Spleen (tissue), 11 donors: ENCODE measurements at regions not wholly inside any gene's neighbourhood (a gene's known extent, or its start where the extent isn't known, plus 50 kb on each side); places are given as distances from the start of the nearest gene placed in this dataset.

Experiments
- DNase-seq: peaks from one replicate; pipeline ENCODE4 v3.0.0-alpha.2; 2020
- H3K27ac ChIP-seq, 8 donors: fragments of 200-600 bp; sonication (generic) in 7 of 8; 1 replicate in 4 of 8; 2 replicates in 4 of 8; pipeline versions ENCODE4 v1.5.0 to v1.8.0; 2016 to 2021; ENCODE audit warnings: inconsistent platforms in 4 of 8, mild to moderate bottlenecking in 4 of 8, moderate library complexity in 1 of 8
- H3K27me3 ChIP-seq, 7 donors: fragments of 200-600 bp; sonication (generic) in 6 of 7; replicated peaks in 1 of 7; 1 replicate in 4 of 7; 2 replicates in 3 of 7; pipeline versions ENCODE4 v1.5.0 to v1.8.0; 2016 to 2021; ENCODE audit warnings: inconsistent platforms in 3 of 7, mild to moderate bottlenecking in 1 of 7
- H3K36me3 ChIP-seq, 6 donors: fragments of 200-600 bp; sonication (generic) in 5 of 6; 1 replicate in 4 of 6; 2 replicates in 2 of 6; pipeline versions ENCODE4 v1.5.0 to v1.8.0; 2016 to 2021; ENCODE audit warnings: inconsistent platforms in 2 of 6
- H3K4me1 ChIP-seq, 6 donors: fragments of 200-600 bp; sonication (generic) in 5 of 6; 1 replicate in 3 of 6; 2 replicates in 3 of 6; pipeline versions ENCODE4 v1.5.0 to v1.8.0; 2016 to 2021; ENCODE audit warnings: inconsistent platforms in 3 of 6
- H3K4me3 ChIP-seq, 8 donors: fragments of 200-600 bp; sonication (generic) in 7 of 8; 1 replicate in 4 of 8; 2 replicates in 4 of 8; pipeline versions ENCODE4 v1.5.0 to v1.8.0; 2016 to 2021; ENCODE audit warnings: inconsistent platforms in 4 of 8, mild to moderate bottlenecking in 4 of 8, moderate library complexity in 2 of 8
- H3K9me3 ChIP-seq, 8 donors: fragments of 200-600 bp; sonication (generic) in 7 of 8; 1 replicate in 4 of 8; 2 replicates in 4 of 8; pipeline versions ENCODE4 v1.5.0 to v1.8.0; 2016 to 2021; ENCODE audit warnings: inconsistent platforms in 4 of 8
- CTCF ChIP-seq, 11 experiments: fragments of 200-600 bp in 7 of 11; fragments of 450-650 bp in 4 of 11; sonication (generic) in 4 of 11; IDR thresholded peaks in 8 of 11; conservative IDR thresholded peaks in 3 of 11; 1 replicate in 7 of 11; 2 replicates in 4 of 11; pipeline versions ENCODE4 v1.4.0 to v1.8.0; 2016 to 2021; ENCODE audit warnings: antibody characterized with exemption in 11 of 11, inconsistent platforms in 4 of 11, mild to moderate bottlenecking in 1 of 11
- POLR2A ChIP-seq, 3 donors: fragments of 450-650 bp; IDR thresholded peaks; one replicate each; pipeline ENCODE4 v1.5.1; 2017; ENCODE audit warnings: antibody characterized with exemption in 3 of 3, mild to moderate bottlenecking in 1 of 3
- POLR2AphosphoS5 ChIP-seq, 3 donors: sonication (generic); formaldehyde crosslinking; IDR thresholded peaks; one replicate each; pipeline ENCODE4 v1.5.1; 2017; ENCODE audit warnings: antibody characterized with exemption in 3 of 3
- WGBS, 5 donors: extraction: QIAGEN DNeasy Blood & Tissue Kit in 3 of 5; methylation state at CpG; one replicate each; pipeline versions ENCODE4 v1.1.5 to v1.1.7; 2013 to 2018; 5-methylcytosine and 5-hydroxymethylcytosine counted together
- intact Hi-C: fragments of 100-400 bp; cut with DNase I; formaldehyde crosslinking; loops from one replicate; pipeline ENCODE4 v1.15.0; 2023; ENCODE audit warnings: low total_unique reads
- donor health status: healthy with polysubstance abuse.
- donor health status: DM: no; HTN: no; CAD: no; lungs with moderate emphysema.
- donor health status: DM: no; HTN: no; CAD: no.
- donor health status: Bipolar disorder and iron deficiency.
- donor health status: healthy.
- donor health status: DM: no; HTN: no; CAD: no.
- donor health status: DM: yes; HTN: yes; CAD: no.

GRCh38 chr9:131794393-131794792 lies 54.5 kb upstream of the RAPGEF1 start:
- Histone ChIP-seq H3K36me3 (no peaks in the 10 kb centered on the region), H3K27me3 (peaks cover 0 to 68% (median 0%) of the 10 kb centered on the region in 7 donors), H3K9me3 (peaks cover 0 to 11% (median 0%) of the 10 kb centered on the region in 8 donors), H3K27ac (no peak overlapping the region), H3K4me1 (no peaks in the 10 kb centered on the region), H3K4me3 (no peak overlapping the region)
- 66 to 70% (median 69%) methylated on average over 15 of the region's 15 CpGs for WGBS, 5 donors
- no peak for TF ChIP-seq POLR2A (IDR thresholded peaks at IDR 0.05)
- TF ChIP-seq CTCF (IDR thresholded peaks at IDR 0.05 in 8 of 11, conservative IDR thresholded peaks at IDR 0.05 in 3 of 11), result no peak
- TF ChIP-seq POLR2AphosphoS5 (IDR thresholded peaks at IDR 0.05), result no peak
- no peak for DNase-seq
- intact Hi-C loops, result no loop called here

GRCh38 chr9:131791542-131792254 lies 51.8 kb upstream of the RAPGEF1 start:
- no peaks in the 10 kb centered on the region for H3K4me1 ChIP-seq
- H3K9me3 ChIP-seq, result peaks cover 0 to 12% (median 0%) of the 10 kb centered on the region in 8 donors
- no peak overlapping the region for H3K4me3 ChIP-seq
- H3K36me3 ChIP-seq, result no peaks in the 10 kb centered on the region
- H3K27me3 ChIP-seq, result peaks cover 0 to 84% (median 6%) of the 10 kb centered on the region in 7 donors
- 79 to 86% (median 79%) methylated on average over 11 to 23 of the region's 23 CpGs for WGBS, 5 donors
- no peak overlapping the region for H3K27ac ChIP-seq
- no peak for DNase-seq
- intact Hi-C loops, result no loop called here
- TF ChIP-seq POLR2AphosphoS5 (IDR thresholded peaks at IDR 0.05) (no peak), CTCF (IDR thresholded peaks at IDR 0.05 in 8 of 11, conservative IDR thresholded peaks at IDR 0.05 in 3 of 11) (no peak), POLR2A (IDR thresholded peaks at IDR 0.05) (no peak)
